Muscle of back (tissue), 3 donors: ENCODE measurements at regions not wholly inside any gene's neighbourhood (a gene's known extent, or its start where the extent isn't known, plus 50 kb on each side); places are given as distances from the start of the nearest gene placed in this dataset.
"Not testable (repeated sequence)": the region's sequence is repeated elsewhere in the genome, so short reads cannot be mapped to it uniquely, and the experiment has no call there.

Source experiments
- DNase-seq, 3 donors: peaks; one replicate each; pipeline versions ENCODE4 v3.0.0 to v3.0.0-alpha.2; 2013

- DNase-seq = no peak
Observed at GRCh38 chr10:61612450-61612849, 50.3 kb upstream of the CABCOCO1 start.

- DNase-seq = no peak
Observed at GRCh38 chr10:61612009-61612408, 50.7 kb upstream of the CABCOCO1 start.

GRCh38 chr10:61609701-61610100 is 53.0 kb upstream of the CABCOCO1 start:
- peak in 2 of 3 donors; percentile 45 to 73 for DNase-seq

- no peak for DNase-seq
Observed at GRCh38 chr10:61608255-61609033, 54.3 kb upstream of the CABCOCO1 start.

GRCh38 chr10:61606959-61607907 is 55.5 kb upstream of the CABCOCO1 start:
- no peak for DNase-seq

- DNase-seq = no peak
Observed at GRCh38 chr10:61605221-61605620, 57.5 kb upstream of the CABCOCO1 start.

GRCh38 chr10:61600399-61600798 is 62.3 kb upstream of the CABCOCO1 start:
- DNase-seq = peak in 1 of 3 donors; percentile 30

GRCh38 chr10:61594430-61594829 is 68.3 kb upstream of the CABCOCO1 start:
- DNase-seq = no peak

- DNase-seq = no peak
Observed at GRCh38 chr10:61592581-61592980, 70.1 kb upstream of the CABCOCO1 start.

- no peak for DNase-seq
Observed at GRCh38 chr10:61589547-61590243, 73.0 kb upstream of the CABCOCO1 start.

- DNase-seq = no peak
Observed at GRCh38 chr10:61588770-61589211, 73.9 kb upstream of the CABCOCO1 start.

- DNase-seq = no peak
Observed at GRCh38 chr10:61586829-61587228, 75.9 kb upstream of the CABCOCO1 start.

- DNase-seq = no peak
Observed at GRCh38 chr10:61580608-61581007, 82.1 kb upstream of the CABCOCO1 start.

- DNase-seq = not testable (repeated sequence)
Observed at GRCh38 chr10:61570204-61570603, 92.5 kb upstream of the CABCOCO1 start.

GRCh38 chr10:61567729-61568128 is 95.0 kb upstream of the CABCOCO1 start:
- DNase-seq = no peak

- DNase-seq = no peak
Observed at GRCh38 chr10:61565819-61566560, 96.7 kb upstream of the CABCOCO1 start.

GRCh38 chr10:61564444-61564843 is 98.3 kb upstream of the CABCOCO1 start:
- no peak for DNase-seq

GRCh38 chr10:61559615-61560014 is 103.1 kb upstream of the CABCOCO1 start:
- no peak for DNase-seq

- no peak for DNase-seq
Observed at GRCh38 chr10:61558188-61558587, 104.5 kb upstream of the CABCOCO1 start.

- no peak for DNase-seq
Observed at GRCh38 chr10:61554925-61555324, 101.7 kb upstream of the TMEM26 start.

- DNase-seq = no peak
Observed at GRCh38 chr10:61549861-61550260, 96.7 kb upstream of the TMEM26 start.
